Occipital lobe (tissue), 1 donor: ENCODE measurements at regions not wholly inside any gene's neighbourhood (a gene's known extent, or its start where the extent isn't known, plus 50 kb on each side); places are given as distances from the start of the nearest gene placed in this dataset.
"Not testable (repeated sequence)": the region's sequence is repeated elsewhere in the genome, so short reads cannot be mapped to it uniquely, and the experiment has no call there.

Experiments used
- DNase-seq: peaks from one replicate; lab custom pipeline; 2025; lab: John Stamatoyannopoulos, UW

DNA sequence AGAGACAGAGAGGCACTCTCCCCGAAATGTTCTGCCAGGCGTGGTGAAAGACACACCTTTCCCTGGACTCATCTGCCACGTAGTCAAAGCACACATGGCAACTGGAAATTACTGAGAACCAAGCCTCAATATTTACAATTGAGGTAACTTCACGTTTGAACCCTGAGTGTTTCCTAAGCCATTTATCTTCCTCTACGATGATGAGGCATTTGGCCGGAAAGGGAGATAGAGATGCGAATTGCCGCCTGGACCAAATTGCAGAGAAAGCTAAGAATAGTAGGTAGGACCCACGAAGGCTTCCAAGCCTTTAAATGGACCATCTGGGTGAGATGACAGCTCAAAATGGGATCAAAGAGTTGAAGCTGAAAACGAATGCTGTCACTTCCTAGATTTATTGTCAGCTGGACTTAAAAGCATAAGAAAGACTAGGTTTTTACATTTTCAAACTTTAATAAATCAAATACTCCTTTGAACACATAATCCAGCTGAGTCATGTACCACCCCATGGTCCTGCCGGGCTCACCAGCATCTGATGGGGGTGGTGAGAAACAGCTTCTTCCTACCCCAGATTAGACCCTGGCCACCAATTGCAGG lies 135.6 kb upstream of the LYZL2 start:
- DNase-seq, result no peak

DNA sequence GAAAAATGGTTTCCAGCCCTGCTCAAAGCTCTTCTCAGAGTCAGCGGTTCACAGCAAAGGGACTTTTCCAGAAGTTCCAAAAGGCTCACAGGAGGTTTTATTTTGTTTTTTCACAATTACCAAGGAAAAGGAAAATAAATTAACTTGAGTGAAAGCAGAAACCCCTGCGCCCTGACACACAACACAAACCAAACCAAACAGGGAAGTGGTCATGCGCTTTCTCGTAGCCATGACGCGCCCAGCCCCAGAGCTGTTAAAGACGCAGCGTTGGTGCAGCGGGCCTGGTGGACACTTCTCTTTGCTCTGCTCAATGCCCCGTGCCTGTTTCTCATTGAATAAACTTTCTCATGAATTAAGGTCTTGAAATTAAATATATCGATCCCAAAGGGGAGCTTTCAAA lies 134.4 kb upstream of the LYZL2 start:
- no peak for DNase-seq

DNA sequence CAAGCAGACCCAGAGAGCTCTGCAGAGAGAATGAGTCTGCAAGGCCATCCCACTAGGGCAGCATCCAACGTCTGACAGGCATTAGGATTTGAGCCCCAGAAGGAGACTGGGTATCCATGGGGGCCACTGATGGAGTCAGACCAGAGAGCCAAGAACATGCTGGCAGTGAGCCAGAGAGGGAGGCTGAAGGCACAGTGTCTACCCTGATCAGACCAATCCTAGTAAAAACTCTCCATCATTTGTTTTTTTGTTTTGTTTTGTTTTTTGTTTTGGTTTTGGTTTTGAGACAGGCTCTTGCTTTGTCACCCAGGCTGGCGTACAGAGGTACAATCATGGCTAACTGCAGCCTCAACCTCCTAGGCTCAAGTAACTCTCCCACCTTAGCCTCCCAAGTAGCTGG lies 133.1 kb upstream of the LYZL2 start:
- no peak for DNase-seq

DNA sequence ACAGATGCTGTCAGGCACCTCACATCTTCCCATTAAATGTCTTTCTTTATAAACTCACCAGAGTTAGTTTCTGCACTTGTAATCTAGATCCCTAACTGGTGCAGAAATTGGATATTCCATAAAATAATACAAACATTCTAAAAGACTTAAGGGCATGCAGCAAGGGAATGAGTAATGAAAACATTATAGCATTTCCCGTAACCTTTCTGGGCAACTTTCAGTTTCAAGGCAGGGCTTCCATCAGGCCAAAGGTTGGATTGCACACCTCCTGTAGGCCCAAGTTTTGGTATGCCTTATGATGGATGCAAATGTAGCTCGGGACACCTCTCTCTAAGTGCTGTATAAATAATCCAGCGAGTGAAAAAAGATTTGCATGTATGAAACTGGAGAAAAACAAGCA lies 129.9 kb upstream of the LYZL2 start:
- no peak for DNase-seq

DNA sequence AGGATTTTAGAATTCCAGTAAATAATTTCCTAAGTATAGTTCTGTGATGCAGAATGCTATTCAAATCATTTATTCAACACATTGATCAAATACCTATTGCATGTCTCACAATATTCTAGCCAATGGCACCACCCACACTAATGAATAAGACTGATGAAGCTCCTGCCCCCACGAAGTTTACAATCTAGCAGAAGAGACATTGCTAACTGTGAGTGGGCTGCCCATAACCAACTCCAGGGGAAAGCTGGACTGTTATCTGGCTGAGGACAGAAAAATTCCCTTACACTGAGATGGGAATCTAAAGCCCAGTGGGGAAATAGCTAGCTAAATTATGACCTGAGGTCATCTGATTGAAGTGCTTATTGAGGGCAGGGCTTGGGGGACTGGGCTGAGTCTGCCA lies 128.8 kb upstream of the LYZL2 start:
- no peak for DNase-seq

DNA sequence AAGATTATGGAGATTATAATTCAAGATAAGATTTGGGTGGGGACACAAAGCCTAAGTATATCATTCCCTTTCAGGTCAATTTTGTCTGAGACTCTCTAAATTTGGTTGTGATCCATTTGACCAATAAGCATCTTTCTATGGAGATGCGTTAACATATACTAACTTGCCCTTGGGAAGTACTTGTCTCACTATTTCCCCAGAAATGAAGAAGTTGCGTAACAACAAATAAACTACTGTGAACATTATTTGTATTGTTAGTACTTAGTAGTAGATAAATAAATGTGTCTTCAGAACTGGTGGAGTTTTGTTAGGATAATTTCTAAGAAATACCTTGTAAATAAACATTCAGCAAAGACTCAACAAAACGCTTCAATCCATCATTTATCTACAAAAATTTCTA lies 127.3 kb upstream of the LYZL2 start:
- DNase-seq, result no peak

DNA sequence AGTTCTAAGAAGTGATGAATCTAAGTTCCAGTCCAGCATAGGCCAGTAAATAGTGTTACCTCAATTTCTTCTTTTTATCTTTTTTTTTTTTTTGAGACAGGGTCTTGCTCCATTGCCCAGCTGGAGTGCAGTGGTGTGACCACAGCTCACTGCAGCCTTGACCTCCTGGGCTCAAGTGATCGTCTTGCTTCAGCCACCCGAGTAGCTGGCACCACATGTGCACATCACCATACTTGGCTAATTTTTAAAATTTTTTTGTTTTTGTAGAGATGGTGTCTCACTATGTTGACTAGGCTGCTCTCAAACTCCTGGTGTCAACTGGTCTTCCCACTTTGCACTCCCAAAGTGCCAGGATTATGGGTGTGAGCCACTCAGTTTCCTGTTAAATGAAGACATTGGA lies 126.6 kb upstream of the LYZL2 start:
- no peak for DNase-seq

DNA sequence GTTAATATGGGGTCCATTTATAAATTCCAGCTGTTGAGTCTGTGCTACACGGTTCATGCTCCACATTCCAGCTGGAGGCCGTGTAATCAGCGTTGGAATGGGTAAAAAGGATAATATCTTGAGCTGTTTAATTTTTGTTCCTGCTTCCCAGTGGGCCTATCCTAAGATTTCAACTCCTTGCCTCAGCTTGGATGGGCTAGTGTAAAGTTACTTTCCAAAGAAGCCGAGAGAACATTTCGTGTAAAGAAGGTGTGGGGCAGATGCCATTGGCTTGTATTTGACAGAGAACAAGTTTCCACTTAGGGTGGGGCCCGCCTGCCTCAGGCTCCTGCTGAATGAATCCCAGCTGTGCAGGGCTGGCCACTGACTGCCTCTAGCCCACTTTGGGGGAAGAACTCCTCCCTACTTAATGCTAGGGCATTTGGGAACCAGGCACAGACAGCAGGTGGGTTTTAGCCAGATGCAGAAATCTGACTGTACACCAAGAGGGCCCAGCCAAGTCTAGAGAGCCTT lies 125.9 kb upstream of the LYZL2 start:
- no peak for DNase-seq

DNA sequence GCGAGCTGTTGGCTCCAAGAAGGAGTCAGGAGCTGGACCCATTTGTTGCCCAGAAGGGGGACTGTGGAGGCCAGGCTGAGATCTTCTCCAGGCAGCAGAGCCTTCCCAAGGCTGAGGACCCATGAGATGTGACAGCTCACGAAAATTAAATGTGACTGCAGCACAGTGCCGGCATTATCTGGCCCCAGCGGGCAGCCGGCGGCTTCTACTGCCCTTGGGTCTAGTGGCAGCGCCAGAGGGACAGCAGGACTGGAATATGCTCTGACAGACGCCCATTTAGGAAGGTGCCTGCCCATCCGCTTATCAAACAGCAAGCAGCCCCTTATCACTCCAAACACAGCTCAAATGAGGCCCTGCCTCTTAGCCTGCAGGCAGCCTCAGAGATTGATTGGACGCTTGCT lies 122.9 kb upstream of the LYZL2 start:
- no peak for DNase-seq

DNA sequence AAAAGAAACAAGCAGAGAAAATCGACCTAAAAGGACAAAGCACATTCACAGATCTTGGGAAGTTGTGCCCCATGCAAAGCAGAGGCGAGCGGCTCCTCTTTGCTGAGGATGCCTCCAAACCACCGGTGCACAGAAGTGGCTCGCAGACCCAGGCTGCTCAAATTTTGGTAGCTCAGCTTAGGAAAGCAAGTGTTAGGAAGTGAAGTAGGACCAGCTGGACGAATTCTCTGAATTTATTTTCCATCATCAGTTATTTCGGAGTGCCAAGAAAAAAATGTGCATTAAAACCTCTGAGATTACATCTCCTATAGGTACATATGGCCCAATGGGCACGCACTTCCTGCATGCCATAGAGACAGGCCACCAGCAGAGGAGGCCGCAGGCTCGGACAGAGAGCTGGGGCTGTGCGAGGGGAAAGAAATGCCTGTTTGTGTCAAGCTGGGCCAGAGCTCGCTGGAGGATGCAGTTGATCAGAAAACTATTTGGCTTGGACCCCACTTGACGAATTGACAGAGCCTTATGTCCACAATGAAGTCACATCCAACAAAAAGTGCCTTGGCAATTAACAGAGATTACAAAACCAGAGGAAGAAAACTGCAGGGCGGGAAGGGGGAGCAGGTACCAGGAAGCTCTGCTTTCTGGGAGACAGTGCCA lies 122.3 kb upstream of the LYZL2 start:
- peak; percentile 76 for DNase-seq

DNA sequence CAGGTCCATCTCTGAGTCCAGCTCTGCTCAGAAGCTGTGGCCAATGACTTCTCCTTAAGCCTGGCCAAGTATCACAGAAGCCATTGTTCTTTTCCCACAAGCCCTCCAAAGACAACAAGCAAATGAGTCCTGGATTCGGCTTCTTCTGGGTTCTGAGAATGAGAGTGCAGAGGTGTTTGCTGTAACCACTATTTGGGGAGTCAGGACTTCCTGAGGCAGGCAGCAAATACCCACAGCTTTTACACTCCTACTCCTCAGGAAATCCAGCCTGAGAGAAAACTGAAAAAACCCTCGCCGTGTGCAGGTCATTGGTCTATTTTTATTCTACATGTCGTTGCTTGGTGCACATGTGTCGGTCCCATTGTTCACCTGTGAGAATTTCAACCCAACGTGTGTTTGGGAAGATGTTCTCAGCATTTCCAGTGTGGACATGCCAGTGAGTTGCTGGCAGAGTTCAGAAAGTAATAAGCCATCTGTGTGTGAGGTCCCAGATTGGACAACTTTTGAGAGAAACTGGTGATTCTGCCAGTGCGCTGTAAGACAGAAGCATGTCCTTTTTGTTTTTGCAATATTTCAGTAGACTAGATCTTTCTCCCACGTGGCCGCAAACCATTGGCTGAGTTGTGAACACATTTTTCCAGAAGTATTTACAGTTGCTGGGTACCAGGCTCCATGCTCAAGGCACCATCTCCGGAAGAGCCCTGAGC lies 121.6 kb upstream of the LYZL2 start:
- no peak for DNase-seq

DNA sequence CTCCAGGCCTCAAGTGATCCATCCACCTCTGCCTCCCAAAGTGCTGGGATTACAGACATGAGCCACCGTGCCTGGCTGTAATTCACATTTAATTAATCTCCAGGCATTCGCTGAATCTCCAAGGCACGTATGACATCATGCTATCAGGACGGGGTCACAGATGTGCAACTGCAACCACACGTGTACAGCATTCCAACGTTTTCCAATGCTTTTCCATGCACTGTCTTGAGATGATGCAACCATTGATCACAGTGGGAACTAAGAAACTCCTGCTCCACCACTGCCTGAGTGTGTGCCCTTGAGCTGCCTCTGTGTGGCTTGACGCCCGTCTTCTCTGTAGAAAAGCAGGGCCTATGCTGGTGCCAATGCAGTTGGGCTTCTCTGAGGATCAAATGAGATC lies 119.8 kb upstream of the LYZL2 start:
- DNase-seq, result no peak

DNA sequence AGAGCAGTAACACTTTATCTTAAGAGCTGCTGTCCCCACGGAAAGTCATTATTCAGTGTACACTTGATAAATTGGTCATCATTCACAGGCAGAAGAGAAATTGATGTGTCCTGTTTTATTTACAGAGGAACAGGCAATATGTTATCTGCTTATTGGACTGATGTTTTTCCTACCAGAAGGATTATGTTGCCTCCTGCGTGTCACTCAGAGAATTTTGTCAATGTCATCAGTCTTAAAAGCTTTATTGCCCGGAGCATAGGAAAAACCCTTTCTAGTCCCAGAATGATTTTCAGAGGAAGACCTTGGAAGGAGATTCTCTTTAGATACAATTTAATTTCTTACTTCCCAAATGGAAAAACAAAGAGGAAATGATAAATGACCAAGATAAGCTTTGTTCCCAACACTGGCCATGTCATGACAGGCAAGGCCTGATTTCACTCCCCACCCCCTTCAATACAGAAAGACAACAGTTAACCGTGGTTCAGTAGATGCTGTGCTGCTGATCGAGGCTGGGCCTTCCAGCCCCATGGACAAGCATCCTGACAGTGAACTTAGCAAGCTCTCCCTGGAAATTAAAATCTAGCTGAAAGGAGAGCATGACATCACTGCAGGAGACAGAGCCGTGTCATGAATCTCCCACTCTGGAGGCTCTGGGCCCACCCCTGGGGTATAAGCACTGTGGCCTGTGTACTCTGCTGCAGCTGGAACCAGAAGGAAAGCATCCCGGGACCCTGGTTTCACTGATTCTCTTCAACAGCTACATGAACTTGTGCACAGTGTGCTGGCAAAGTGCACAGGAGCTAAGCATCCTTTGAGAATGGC lies 118.8 kb upstream of the LYZL2 start:
- DNase-seq, result no peak

DNA sequence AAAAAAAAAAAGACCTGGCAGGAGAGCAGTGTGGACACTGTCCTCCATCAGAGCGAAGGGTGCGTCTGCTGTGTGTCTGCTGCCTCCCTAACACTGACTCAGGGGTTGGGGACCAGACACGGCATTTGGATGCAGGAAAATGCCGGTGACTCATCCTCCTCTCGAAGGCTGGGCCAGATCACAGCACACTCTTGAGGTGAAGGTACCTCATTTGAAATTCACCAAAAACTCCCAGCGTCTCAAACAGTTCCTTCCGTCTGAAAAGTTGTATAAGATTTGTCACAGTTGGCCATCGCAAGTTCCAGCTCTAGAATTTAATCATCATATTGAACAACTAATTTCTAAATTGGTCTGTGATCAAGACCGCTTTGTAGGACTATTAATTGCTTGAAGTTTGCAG lies 118.1 kb upstream of the LYZL2 start:
- no peak for DNase-seq

DNA sequence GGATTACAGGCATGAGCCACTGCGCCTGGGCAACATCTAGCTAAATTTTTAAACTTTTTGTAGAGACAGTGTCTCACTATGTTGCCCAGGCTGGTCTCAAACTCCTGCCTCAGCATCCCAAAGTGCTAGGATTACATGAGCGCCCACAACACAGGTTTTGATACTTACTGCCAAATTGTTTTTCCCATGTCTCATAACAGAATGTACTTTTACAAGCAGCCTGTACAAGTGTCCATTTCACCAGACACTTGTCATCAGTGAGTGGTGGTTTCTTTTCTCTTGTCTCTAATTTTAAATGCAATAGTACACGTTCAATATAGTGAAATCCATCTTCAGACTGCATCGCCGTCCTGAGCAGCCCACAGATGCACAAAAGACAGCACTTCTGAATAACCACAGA lies 116.4 kb upstream of the LYZL2 start:
- no peak for DNase-seq

DNA sequence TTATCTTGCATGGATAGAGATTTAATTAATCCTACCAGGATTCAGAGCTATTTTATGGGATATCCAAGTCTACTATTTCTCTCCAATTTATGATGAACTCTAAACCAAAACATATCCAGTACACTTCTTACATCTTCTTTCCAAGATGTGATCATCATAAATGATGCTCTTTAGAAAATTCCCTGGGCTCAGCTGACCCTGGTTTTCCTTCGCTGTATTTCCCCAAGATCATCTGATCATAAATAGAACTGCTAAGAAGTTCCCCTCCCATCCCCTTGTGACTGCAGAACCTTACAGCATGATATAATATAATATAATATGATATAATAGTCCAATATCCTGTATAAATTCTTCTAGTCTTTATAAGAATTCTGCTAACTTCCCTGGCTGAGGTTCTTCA lies 114.6 kb upstream of the LYZL2 start:
- no peak for DNase-seq

DNA sequence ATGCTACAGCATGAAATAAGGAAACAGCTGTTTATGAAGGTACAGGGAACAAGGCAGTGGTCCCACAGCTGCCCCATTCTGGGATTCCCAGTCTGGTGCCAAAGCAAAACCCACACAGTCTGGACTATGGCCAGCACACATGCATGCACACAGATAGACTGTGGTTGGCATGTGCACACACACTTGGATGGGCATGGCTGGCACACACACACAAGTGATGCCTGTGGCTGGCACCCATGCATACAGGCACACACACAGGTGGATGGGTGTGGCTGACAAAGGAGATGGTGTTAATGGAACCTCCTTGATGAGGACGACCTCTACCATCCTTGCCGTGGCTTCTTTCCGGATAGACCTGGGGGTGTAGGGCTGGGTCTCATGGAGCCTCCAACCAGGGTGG lies 114.0 kb upstream of the LYZL2 start:
- no peak for DNase-seq

DNA sequence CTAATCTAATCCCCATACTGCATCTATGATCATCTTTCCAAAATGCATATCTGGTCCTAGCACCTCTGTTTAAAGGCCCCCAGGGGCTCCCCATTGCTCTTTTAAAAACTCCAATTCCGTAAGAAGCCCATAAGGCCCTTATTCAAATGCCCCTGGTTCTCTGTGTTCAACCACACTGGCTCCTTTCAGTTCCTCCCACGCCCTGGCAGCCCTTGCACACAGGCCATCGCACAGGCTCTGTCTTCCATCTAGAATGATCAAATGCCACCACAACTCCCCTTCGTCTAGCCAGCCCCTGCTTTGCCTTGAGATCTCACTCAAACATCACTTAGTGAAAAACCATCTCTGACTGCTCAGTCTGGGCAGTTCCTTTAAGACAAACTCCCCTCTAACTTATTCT lies 112.9 kb upstream of the LYZL2 start:
- DNase-seq, result no peak

DNA sequence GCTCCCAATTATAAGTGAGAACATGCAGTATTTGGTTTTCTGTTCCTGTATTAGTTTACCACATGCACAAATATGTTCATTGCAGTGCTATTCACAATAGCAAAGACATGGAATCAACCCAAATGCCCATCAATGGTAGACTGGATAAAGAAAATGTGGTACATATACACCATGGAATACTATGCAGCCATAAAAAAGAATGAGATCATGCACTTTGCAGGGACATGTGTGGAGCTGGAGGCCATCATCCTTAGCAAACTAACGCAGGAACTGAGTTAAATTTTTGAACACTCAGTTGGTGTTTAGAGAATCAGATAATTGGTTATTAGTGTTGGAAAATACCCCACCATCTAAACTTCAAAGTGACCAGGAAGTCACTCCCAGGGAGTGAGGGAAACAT lies 111.2 kb upstream of the LYZL2 start:
- not testable (repeated sequence) for DNase-seq

DNA sequence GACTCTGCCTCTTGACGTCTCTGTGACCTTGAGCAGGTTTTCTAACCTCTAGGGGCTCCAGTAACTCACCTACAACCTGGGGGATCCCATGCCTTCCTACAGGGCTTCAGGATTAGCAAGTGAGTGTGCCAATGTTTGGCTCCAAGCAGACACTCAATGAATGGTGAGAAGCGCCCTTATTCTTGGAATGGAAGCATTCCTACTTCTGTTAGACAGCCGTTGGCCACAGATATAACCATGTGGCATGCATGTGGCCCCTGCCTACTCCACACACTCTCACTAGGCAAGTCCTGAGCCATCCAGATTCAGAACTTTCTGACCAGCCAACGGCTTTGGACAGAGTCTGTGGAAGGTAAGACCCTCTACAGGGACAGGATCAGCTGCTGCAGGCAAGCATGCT lies 108.9 kb upstream of the LYZL2 start:
- no peak for DNase-seq

DNA sequence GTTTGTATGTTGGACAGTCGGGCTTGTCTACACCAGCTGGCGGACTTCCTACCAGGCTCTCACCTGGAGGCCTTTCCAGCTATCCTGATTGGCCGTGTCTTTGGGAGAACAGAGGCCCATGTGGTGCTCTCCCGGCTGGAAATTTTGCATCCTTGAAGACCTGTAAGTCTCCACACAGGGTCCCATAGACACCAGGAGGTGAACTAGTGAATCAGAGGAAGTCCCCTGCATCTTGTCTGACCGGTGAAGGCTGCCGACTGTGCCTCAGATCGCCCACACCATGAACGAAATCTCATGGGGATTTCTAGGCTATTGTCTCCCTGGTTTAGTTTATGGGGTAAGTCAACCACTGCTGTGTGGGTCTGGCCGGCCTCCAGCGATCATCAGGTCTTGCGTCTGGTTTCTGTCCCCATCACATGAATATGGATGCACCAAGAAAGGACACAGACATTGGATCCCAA lies 108.4 kb upstream of the LYZL2 start:
- DNase-seq, result no peak

DNA sequence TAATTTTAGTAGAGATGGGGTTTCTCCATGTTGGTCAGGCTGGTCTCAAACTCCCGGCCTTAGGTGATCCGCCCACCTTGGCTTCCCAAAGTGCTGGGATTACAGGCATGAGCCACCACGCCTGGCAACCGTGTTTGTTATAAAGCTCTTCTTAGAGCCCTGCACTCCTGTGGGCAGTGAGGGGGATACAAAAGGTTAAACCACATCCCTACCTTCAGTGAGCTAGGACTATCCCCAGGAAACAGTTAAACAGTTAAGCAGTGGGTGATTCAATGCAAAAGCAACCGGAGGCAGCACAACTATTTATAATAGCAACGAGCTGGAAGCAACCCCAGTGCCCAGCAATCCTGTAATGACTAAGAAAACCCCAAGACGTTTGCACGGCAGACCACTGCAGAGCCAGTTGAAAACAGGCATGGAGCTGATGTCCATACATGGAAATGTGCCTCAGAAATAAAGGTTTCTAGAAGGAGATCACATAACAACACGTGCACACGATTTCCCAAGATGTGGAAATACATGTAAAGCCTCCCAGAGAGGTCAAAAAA lies 107.2 kb upstream of the LYZL2 start:
- peak; percentile 5 for DNase-seq
